Non-pigmented ciliary epithelial cell (primary cell): ENCODE measurements at regions not wholly inside any gene's neighbourhood (a gene's known extent, or its start where the extent isn't known, plus 50 kb on each side); places are given as distances from the start of the nearest gene placed in this dataset.

Source experiments
- DNase-seq: peaks from one replicate; pipeline ENCODE4 v3.0.0-alpha.2; 2010; ENCODE audit warnings: low read depth

DNA sequence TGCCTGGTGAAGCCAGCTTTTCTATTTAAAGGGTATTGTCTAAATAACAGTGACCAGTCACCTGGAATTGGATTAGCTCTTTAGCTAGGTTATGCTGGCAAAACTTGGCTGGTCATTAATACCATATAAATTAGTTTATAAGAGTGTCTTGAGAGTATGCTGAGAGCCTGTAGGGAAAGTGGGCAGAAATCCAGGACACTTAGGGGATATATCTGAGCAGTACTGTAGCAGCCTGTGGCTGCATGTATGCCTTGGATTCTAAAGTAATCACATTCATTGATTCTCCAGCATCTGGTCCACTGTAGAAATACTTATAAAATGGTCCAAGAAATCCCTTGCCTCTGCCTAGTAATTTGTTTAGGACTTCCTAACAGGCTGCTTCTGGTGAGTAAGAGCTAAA is 288.9 kb upstream of the DMAC1 start:
- no peak for DNase-seq

DNA sequence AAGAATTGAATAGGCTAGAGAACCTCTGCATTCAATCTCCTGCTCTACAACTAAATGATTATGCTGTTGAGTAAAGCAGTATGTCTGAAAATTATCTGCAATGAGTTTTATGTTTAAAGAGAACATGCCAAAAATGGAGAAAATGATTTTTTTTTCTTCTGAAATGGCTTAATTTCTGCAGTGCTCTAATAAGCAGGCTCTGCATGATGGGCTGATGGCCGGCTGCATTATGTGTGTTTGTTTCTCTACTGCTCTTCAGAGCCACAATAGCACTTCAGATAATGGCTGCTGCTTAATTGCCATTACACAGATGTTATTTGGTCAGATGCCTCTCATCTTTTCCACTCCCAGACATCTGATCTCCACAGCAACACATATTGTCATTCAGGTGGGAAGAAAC is 286.4 kb upstream of the DMAC1 start:
- no peak for DNase-seq

DNA sequence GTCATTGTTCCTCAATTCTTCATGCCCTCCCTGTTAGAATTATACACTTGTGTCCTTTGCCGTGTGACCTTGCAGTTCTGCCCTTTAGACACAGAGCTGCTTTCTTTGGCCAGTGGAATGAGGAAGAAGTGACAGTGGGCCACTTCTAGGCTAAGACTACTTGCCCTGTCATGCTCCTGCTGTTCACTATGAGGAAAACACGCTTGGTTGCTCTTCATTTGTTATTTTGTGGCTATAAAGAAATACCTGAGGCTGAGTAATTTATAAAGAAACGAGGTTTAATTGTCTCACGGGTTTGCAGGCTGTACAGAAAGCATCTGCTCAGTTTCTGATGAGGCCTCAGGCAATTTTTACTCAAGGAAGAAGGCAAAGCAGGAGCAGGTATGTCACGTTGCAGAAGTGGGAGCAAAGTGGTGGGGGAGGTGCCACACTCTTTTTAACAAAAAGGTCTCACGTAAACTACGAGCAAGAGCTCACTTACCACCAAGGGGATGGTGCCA is 279.1 kb upstream of the DMAC1 start:
- no peak for DNase-seq

DNA sequence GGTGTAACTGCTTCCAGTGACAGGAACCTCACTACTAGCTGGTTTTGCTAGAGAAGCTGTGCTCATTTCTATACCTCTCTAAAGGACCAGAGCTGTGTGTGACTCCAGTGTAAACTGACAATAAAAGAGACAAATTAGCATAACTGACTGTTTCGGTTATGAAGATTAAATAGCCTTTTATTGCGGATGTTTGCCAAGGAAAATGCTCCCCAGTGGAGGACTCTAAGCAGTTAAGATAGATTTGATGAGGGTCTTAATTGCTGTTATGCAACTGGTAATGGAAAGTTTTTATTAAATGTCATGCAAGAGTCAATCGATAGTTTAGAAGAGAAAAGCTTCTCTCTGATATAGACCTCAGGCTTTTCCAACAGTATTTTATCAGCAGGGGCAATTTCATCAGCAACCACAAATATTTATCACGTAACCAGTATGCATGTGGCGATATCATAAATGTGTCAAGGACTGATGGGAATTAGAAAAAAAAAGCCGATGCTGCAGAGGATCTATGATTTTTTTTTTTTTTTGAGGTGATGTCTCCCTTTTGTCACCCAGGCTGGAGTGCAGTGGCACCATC is 275.2 kb upstream of the DMAC1 start:
- DNase-seq: no peak

DNA sequence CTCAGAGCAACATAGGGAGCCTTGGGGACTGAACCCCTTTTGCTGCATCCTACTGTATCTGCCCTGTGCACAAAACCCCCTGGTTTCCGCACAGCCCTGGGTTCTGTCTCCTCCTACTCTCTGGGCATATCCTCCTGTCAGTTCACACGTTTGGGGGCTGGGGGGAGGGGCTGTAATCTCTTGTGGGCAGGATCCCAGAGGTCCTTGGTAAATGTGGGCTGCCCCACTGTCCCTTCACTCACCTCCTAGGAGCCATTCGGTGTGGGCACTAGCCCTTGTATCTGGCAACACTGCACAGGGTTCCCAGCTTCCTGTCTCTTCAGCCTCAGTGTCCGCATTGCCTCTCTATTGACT is 271.8 kb upstream of the DMAC1 start:
- DNase-seq: no peak

DNA sequence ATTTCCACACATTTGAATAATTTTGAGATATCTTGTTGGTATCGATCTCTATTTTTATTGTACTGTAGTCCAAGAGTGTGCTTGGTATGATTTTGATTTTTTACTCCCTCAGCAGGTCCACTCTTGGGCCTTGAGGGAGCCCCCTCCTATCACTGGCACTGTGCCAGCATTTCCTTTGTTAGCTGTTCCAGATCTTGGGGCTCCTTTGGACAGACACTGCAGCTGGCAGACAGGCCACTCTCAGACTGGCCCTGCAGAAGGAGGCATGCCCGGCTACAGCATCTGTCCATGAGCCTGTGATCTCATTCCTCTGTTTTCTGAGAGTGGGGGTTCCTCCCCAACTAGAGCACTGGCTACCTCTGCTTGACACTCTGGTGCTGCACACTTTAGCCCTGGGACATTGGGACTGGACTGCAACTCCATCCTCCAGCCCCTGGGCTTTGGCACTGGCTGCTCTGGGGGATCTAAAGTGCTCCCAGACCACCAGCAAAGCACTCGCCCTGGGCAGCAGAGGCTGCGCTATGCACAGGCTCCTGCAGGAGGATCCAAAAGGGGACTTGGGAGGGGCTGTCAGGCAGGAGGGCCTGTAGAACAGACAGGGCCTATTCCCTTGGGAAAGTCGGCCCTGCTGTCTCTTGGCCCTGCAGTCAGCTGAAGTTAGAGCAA is 271.3 kb upstream of the DMAC1 start:
- no peak for DNase-seq

DNA sequence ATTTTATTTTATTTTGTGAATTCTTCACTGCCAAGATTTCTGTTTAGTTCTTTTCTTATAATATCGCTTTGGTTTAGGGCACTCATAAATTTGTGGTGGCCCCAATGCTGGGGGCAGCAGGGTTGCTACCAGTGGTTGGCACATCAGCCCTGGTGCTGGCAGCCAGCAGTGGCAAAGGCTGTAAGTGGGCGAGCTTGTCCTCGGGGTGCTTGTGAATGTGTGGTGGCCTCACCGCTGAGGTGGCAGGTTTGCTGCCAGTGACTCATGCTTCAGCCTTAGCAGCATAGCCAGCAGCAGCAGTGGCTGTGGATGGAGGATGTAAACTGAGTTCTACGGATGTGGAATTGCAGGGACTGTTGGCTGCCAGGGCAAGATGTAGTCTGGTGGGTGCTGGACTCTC is 262.9 kb upstream of the DMAC1 start:
- no peak for DNase-seq

DNA sequence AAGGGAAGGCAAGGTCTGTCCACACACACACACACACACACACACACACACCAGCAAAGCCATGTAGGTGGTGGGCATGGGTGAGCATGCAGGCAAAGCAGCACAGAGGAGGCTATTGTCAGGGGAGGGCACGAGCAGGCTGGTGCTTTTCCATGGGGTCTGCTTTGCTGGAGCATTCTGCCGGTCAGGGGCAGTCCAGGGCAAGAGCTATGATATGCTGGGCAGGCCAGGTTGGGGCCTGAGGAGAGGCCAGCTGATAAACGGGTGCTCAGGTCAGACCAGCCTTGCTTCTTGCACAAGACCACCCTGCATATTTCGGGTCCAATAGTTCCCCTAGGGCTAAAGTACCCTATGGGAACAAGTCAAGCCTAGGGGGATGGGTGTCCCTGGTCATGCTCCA is 253.9 kb upstream of the DMAC1 start:
- DNase-seq: no peak

DNA sequence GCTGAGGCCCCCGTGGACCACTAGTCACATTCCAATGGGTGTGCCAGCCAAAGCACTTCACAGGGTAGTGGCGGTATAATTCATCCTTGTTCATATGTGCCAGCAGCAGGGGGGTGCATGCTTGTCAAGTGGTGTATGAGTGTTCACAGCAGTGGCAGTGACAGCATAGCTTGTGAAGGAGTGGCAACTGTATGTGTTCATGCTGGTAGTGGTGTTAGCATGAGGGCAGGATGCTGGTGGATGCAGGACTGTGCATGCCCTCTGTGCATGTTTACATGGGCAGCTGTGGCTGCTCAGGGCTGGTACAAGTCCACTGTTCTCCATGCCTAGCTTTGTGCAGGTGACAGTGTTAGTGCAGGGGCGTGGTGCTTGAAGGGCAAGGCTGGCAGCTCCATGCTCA is 253.4 kb upstream of the DMAC1 start:
- DNase-seq: no peak

DNA sequence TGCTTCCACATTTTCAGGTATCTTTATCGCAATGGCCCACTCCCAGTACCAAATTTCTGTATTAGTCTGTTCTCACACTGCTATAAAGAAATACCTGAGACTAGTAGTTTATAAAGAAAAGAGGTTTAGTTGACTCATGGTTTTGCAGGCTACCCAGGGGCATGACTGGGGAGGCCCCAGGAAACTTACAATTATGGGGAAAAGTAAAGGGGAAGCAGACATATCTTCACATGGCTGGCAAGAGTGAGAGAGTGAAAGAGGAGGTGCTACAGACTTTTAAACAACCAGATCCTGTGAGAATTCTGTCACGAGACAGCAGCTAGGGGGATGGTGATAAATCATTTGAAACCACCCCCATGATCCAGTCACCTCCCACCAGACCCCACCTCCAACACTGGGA is 238.2 kb upstream of the DMAC1 start:
- DNase-seq: no peak

DNA sequence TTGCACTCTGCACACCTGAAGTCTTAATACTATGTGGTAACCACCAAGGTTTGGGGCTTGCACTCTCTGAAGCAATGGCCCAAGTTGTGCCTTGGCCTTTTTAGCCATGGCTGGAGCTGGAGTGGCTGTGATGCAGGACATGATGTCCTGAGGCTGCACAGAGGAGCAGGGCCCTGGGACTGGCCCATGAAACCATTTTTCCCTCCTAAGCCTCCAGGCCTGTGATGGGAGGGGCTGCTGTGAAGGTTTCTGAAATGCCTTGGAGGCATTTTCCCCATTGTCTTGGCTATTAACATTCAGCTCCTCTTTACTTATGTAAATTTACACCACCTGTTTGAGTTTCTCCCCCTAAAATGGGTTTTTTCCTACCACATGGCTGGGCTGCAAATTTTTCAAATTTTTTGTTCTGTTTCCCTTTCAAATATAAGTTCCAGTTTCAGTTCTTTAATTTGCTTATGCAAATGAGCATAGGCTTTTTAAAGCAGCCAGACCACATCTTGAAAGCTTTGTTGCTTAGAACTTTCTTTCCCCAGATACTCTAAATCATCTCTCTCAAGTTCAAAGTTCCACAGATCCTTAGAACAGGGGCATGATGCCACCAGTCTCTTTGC is 237.4 kb upstream of the DMAC1 start:
- no peak for DNase-seq

DNA sequence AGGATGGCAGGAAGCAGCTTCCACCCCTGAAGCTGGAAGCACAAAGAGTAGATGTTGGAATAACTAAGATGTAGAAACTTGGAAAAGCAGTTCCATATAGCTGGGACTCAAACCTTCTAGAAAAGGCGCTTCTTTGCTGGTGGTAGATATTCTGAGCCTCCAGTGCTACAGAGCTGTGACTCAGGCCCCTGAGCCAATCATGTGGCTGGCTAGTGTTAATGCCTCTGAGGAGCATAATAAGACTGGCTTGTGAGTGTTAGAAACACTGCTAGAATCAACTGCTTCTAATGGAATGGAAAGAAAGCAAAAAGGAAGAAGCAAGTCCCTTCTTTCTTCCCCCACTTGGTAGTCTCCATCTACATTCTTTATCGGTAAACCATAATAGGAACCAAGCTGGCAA is 234.2 kb upstream of the DMAC1 start:
- no peak for DNase-seq

DNA sequence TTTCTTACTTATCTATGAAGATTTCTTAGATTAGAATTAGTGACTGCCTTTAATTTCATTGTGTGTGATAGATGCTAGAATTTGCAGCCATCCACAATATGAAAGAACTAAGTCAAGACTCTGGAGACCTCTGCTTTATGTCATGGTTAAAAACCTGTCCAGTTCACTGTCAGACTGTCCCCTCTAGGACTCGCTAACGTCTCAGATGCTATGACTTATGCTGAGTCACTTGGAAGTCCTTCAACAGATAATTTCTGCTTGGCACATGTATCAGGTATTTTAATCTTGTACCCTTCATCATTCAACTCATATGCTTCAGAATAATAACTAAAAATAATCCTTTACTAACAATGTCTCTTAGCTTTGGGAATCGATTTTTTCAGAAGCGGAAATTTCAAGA is 230.5 kb upstream of the DMAC1 start:
- no peak for DNase-seq

DNA sequence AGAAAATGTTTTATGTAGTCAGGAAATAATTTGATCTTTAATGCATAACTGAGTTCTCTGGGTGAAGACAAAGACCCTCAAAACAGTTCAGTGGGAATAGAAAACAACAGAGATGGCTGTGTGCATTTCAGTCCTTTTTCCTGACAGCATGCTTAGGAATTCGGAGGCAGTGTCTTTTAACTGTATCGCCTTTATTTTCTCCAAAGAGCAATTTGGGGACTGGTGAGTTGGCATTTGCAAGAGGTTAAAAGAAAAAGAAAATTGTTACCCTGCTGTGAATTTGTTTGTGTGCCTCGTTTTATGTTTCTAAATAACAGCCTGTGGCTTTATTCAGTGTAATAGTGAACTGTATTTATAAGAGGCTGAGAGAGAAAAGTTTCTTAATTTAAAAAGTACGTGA is 227.8 kb upstream of the DMAC1 start:
- no peak for DNase-seq

DNA sequence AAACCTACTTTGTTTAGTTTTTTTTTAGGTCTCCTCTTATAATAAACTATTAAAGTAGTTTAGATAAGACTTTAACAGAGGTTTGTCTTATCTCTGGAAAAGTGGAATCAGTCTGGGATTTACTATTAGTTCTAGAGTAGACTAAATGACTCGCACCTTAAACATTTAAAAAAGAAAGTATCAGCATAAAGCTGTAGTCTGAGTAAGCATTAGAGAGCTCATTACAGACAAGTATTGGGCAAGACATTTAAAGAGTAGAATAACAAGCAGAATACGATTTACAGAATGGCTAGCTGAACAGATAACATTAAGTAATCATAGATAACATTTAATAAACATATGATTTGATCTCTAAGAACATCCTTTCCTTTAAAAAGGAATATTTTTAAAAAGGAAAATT is 226.0 kb upstream of the DMAC1 start:
- DNase-seq: no peak

DNA sequence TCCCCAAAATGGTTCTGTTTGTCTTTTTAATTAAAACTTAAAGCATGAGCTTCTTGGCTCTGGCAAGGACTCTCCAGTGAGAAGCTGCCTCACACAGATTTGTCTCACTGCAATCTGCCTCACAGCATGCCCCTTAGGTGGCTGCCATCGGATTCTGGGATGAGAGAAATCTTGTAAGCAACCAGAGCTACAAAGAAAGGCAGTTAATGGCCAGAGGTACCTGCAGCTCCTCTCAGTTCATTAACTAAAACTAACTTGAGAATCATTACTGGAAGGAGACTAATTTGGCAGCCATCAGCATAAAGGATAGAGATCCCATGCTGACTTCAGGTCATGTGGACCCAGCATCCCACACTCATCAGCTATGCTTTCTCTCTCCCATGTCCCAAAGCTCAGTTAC is 220.6 kb upstream of the DMAC1 start:
- DNase-seq: no peak

DNA sequence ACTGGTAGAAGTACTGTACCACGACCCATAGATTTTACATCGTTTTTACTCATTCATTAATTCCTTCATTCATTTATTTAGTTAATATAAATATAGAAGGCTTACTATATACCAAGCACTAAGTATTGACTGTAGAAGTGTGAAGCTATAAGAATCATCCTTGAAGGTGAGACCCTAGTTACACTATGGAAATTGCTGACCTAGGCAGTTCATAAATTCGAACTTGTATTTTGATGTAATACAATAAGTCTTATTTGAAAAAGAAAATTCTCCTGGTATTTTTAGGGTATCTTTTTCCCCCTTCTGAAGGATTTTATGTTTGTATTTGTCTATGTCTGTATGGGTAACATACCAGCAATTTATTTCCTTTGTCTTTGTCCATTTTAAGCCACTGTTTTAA is 220.1 kb upstream of the DMAC1 start:
- DNase-seq: no peak

DNA sequence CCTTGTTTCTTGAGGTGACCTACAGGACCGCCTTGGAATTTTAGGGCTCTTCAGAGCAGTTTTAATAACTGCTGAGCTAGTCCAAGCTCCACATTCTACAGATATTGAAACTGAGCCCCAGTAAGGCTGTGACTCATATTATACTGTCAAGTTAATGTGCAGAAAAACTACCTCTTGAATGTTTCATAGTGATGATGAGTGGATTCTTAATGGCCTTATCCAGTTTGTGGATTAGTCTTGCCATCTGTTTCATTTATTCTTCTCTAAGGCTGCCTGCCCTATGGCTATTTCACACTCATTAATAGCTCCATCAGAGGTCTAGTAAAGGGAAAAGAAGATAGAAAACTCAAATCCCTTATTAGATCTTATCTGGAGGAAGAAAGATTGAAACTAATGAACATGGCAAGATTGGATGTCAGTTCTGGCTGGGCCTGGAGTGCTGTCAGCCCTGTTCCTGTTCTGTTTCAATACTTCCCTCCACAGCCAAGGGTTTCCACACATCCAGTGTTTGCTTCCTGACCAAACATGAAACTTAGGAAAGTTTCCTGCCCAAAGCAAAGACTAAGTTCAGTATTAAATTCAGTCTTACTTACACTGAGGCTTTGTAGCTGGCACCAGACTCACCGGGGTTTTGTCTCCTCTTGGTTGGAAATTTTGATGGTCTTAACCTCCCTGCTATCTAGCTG is 215.6 kb upstream of the DMAC1 start:
- DNase-seq: no peak

DNA sequence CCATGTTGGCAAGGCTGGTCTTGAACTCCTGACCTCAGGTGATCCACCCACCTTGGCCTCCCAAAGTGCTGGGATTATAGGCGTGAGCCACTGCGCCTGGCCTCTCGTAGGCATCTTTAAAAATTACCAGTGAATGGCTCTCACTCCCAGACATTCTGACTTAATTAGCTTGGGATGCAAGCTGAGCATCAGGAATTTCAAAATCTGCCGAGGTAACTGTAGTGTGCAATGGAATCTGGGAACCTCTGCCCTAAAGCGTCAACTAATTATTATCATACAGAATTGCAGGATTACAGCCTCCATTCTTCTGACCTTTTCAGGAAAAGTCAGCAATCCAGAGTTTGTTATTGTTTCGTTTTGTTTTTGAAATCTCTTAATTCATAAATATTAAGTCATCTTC is 213.4 kb upstream of the DMAC1 start:
- no peak for DNase-seq

DNA sequence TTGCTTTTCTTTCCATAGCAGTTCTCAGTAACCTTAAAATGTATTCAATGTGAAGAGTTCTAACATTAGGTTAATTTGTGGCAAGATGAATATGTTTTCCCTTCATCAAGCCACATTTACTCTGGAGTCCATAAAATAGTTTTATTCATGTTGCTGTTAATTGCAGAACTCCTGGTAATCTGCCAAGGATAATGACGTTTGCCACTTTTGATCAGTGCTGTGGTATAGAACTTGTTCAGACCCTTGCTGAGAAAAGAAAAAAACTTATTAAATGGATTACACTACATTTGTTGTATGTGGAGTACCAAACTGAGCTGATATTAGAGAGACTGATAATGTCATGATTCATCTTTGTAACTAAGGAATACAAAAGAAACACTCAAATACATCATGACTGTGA is 212.4 kb upstream of the DMAC1 start:
- no peak for DNase-seq

DNA sequence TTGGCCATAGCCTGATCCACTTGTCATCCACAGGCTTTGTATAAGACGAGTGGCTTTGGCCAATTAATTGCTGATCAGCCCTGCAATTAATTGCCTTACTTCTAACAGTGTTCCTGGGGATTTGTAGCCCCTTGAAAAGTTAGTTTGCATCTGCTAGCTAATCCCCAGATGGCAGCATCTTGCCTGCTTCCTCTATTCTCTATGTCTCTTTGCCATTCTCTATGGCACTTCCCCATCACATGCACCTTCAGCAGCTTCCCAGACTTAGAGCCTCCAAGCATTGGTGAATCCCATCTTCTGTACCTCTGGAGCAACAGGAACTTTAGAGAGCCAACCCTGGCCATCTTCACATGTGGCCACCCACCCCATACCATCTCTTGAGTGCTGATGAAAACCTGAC is 197.0 kb upstream of the DMAC1 start:
- DNase-seq: no peak

DNA sequence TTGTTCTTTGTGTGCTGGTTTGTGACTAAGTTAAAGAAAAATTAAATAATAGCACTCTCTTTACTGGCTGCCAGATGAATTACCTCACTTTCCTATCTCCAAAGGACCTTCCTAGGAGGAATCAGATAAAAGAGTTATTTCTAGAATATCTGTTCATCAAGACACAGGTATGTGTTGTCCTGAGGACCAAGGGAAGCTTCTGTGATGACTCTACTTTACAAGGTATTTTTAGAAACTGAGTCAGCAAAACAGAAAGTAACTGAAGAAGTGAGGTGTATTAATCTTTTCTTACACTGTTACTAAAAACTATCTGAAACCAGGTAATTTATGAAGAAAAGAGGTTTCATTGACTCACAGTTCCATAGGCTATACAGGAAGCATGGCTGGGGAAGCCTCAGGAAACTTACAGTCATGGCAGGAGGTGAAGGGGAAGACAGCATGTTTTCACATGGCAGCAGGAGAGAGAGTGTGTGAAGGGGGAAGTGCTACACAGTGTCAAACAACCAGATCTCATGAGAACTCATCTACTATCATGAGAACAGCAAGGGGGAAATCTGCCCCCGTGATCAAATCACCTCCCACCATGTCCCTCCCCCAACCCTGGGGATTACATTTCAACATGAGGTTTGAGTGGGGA is 189.2 kb upstream of the DMAC1 start:
- DNase-seq: no peak

DNA sequence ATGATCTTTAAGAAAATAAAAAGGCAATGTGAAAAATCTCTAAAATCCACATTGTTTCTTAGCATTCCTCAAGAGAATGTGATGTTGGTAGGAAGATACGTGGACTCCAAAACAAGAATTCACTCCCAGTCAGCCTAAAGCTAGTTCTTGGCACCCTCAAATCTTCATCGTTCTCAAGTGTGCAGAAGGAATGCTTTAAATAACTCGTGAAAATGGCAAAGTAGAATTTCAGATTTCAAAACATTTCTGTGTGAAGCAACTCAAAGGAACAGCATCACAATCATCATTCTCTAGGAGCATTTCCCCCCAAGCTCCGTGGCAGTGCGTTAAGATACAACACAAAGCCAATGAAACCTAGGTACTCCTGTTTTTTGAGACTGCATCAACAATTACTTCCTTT is 185.1 kb upstream of the DMAC1 start:
- DNase-seq: no peak
